ENCODE measurements at regions not wholly inside any gene's neighbourhood (a gene's known extent, or its start where the extent isn't known, plus 50 kb on each side); places are given as distances from the start of the nearest gene placed in this dataset.
"Not testable (repeated sequence)": the region's sequence is repeated elsewhere in the genome, so short reads cannot be mapped to it uniquely, and the experiment has no call there.

GRCh38 chr9:80498001-80498555 lies 926.3 kb downstream of the TLE4 start:
- DNase-seq: no peak

GRCh38 chr9:80496901-80497556 lies 925.3 kb downstream of the TLE4 start:
- no peak for DNase-seq

- no peak for DNase-seq
Observed at GRCh38 chr9:80493258-80493657, 921.5 kb downstream of the TLE4 start.

- no peak for DNase-seq
Observed at GRCh38 chr9:80492221-80492620, 920.5 kb downstream of the TLE4 start.

- DNase-seq: no peak
Observed at GRCh38 chr9:80491086-80491696, 919.4 kb downstream of the TLE4 start.

- DNase-seq: no peak
Observed at GRCh38 chr9:80489329-80489728, 917.6 kb downstream of the TLE4 start.

GRCh38 chr9:80485420-80486250 lies 913.9 kb downstream of the TLE4 start:
- no peak for DNase-seq

GRCh38 chr9:80482251-80482650 lies 910.5 kb downstream of the TLE4 start:
- not testable (repeated sequence) for DNase-seq

GRCh38 chr9:80467632-80468031 lies 895.9 kb downstream of the TLE4 start:
- DNase-seq: no peak

- no peak for DNase-seq
Observed at GRCh38 chr9:80465556-80465955, 893.8 kb downstream of the TLE4 start.

- no peak for DNase-seq
Observed at GRCh38 chr9:80449513-80449912, 877.7 kb downstream of the TLE4 start.

GRCh38 chr9:80448996-80449395 lies 877.2 kb downstream of the TLE4 start:
- no peak for DNase-seq

GRCh38 chr9:80447876-80448275 lies 876.1 kb downstream of the TLE4 start:
- DNase-seq: no peak

- DNase-seq: no peak
Observed at GRCh38 chr9:80440724-80441123, 869.0 kb downstream of the TLE4 start.

- DNase-seq: no peak
Observed at GRCh38 chr9:80437825-80438224, 866.1 kb downstream of the TLE4 start.

GRCh38 chr9:80437091-80437640 lies 865.4 kb downstream of the TLE4 start:
- DNase-seq: no peak

GRCh38 chr9:80435591-80435990 lies 863.8 kb downstream of the TLE4 start:
- no peak for DNase-seq

- DNase-seq: no peak
Observed at GRCh38 chr9:80426992-80427391, 855.2 kb downstream of the TLE4 start.

GRCh38 chr9:80417211-80417773 lies 845.5 kb downstream of the TLE4 start:
- DNase-seq: no peak

GRCh38 chr9:80410106-80410505 lies 838.3 kb downstream of the TLE4 start:
- DNase-seq: no peak

GRCh38 chr9:80407220-80407619 lies 835.5 kb downstream of the TLE4 start:
- no peak for DNase-seq

- no peak for DNase-seq
Observed at GRCh38 chr9:80401243-80401642, 829.5 kb downstream of the TLE4 start.

GRCh38 chr9:80400624-80401230 lies 829.0 kb downstream of the TLE4 start:
- no peak for DNase-seq
